Adrenal gland (tissue), 9 donors: ENCODE measurements at regions not wholly inside any gene's neighbourhood (a gene's known extent, or its start where the extent isn't known, plus 50 kb on each side); places are given as distances from the start of the nearest gene placed in this dataset.

ENCODE experiments used
- DNase-seq, 7 donors: peaks; one replicate each; pipeline ENCODE4 v3.0.0-alpha.2; 2019 to 2020
- H3K27ac ChIP-seq, 5 donors: fragments of 200-600 bp; sonication (generic) in 4 of 5; 1 replicate in 3 of 5; 2 replicates in 2 of 5; pipeline versions ENCODE4 v1.5.1 to v1.8.0; 2016 to 2020; ENCODE audit warnings: mild to moderate bottlenecking in 1 of 5
- H3K27me3 ChIP-seq: fragments of 200-600 bp; 2 replicates; pipeline ENCODE4 v1.8.0; 2021
- H3K36me3 ChIP-seq, 2 donors: fragments of 200-600 bp; replicated peaks in 1 of 2; 1 replicate in 1 of 2; 2 replicates in 1 of 2; pipeline versions ENCODE4 v1.5.1 to v1.8.0; 2018 to 2022
- H3K4me1 ChIP-seq, 2 donors: fragments of 200-600 bp; replicated peaks in 1 of 2; 1 replicate in 1 of 2; 2 replicates in 1 of 2; pipeline versions ENCODE4 v1.5.1 to v1.8.0; 2018 to 2021
- H3K4me3 ChIP-seq, 4 donors: fragments of 200-600 bp; sonication (generic) in 3 of 4; one replicate each; pipeline ENCODE4 v1.5.1; 2016 to 2018
- H3K9me3 ChIP-seq, 3 donors: fragments of 200-600 bp; sonication (generic) in 1 of 3; replicated peaks in 1 of 3; 1 replicate in 2 of 3; 2 replicates in 1 of 3; pipeline versions ENCODE4 v1.5.1 to v1.8.0; 2016 to 2021
- POLR2A ChIP-seq, 2 donors: fragments of 450-650 bp; IDR thresholded peaks; one replicate each; pipeline ENCODE4 v1.6.1; 2017; ENCODE audit warnings: antibody characterized with exemption in 2 of 2, mild to moderate bottlenecking in 2 of 2, moderate library complexity in 1 of 2
- WGBS, 4 donors: extraction: QIAGEN DNeasy Blood & Tissue Kit in 2 of 4; methylation state at CpG; one replicate each; pipeline versions ENCODE4 v1.1.5 to v1.1.7; 2013 to 2017; 5-methylcytosine and 5-hydroxymethylcytosine counted together
- intact Hi-C, 2 donors: fragments of 100-400 bp; cut with DNase I; formaldehyde crosslinking; loops; one replicate each; pipeline versions ENCODE4 v1.14.1 to v1.15.0; 2022 to 2023
- TF ChIP-seq, protein P1 (sequence below), 6 experiments: fragments of 450-650 bp in 4 of 6; fragments of 200-600 bp in 2 of 6; sonication (generic) in 1 of 6; IDR thresholded peaks; 1 replicate in 5 of 6; 2 replicates in 1 of 6; pipeline versions ENCODE4 v1.5.1 to v1.8.0; 2016 to 2021; ENCODE audit warnings: antibody characterized with exemption in 6 of 6, mild to moderate bottlenecking in 2 of 6, moderate library complexity in 1 of 6
- donor health status: healthy with polysubstance abuse.
- donor health status: Bipolar disorder and iron deficiency.
- donor health status: DM: yes; HTN: yes; CAD: no.
- donor health status: DM: no; HTN: no; CAD: no.
- donor health status: DM: no; HTN: no; CAD: no.

DNA sequence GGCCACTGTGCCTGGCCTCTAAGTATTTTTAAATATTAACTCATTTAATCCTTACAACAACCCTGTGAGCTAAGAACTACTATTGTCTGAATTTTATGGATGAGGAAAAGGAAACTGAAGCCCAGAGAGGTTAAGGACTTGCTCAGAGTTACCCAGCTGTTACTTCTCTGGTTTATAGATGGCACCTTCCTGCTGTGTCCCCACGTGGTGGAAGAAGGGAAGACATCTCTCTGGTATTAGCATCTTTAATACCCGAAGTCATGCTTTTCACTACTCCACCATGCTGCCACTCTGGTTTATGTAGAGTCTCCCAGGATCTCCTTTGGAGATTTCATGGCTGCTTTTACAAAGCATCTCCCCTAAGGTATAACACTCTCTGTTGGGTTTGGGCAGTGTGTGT, 105.5 kb upstream of the MKLN1 start:
- Histone ChIP-seq H3K36me3 (no peaks in the 10 kb centered on the region), H3K4me3 (no peak overlapping the region), H3K4me1 (peaks cover 0 to 30% of the 10 kb centered on the region in 2 donors), H3K27me3 (no peaks in the 10 kb centered on the region), H3K27ac (no peak overlapping the region), H3K9me3 (no peaks in the 10 kb centered on the region)
- no peak for DNase-seq
- intact Hi-C loops = no loop called here
- 63 to 76% (median 71%) methylated on average over 2 of the region's 2 CpGs for WGBS, 4 donors
- TF ChIP-seq, protein P1, sequence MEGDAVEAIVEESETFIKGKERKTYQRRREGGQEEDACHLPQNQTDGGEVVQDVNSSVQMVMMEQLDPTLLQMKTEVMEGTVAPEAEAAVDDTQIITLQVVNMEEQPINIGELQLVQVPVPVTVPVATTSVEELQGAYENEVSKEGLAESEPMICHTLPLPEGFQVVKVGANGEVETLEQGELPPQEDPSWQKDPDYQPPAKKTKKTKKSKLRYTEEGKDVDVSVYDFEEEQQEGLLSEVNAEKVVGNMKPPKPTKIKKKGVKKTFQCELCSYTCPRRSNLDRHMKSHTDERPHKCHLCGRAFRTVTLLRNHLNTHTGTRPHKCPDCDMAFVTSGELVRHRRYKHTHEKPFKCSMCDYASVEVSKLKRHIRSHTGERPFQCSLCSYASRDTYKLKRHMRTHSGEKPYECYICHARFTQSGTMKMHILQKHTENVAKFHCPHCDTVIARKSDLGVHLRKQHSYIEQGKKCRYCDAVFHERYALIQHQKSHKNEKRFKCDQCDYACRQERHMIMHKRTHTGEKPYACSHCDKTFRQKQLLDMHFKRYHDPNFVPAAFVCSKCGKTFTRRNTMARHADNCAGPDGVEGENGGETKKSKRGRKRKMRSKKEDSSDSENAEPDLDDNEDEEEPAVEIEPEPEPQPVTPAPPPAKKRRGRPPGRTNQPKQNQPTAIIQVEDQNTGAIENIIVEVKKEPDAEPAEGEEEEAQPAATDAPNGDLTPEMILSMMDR (IDR thresholded peaks at IDR 0.05) = no peak
- TF ChIP-seq POLR2A (IDR thresholded peaks at IDR 0.05) = no peak

DNA sequence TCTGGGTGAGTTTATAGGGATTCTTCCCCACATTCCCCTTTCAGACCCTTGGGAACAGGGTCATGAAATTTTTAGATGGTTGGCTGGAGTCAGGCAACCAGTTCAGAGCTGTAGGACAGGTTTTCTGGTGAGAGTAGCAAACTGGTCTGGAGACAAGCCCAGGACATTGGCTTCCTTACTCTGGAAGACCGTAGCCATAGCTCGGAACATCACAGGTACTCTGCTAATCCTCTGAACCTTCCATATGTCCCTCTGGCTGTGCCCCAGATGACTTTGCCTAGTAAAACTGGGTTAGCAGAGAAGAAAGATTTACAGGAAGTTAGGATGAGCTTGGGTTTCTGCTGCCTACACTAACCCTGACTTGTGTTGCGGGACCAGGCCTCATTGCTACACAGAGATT, 104.5 kb upstream of the MKLN1 start:
- no peaks in the 10 kb centered on the region for H3K27me3 ChIP-seq
- intact Hi-C loops = no loop called here
- H3K36me3 ChIP-seq = no peaks in the 10 kb centered on the region
- H3K4me1 ChIP-seq = peaks cover 0 to 30% of the 10 kb centered on the region in 2 donors
- H3K27ac ChIP-seq = no peak overlapping the region
- TF ChIP-seq POLR2A (IDR thresholded peaks at IDR 0.05) = no peak
- TF ChIP-seq, protein P1 (IDR thresholded peaks at IDR 0.05) = no peak
- WGBS, 4 donors = 95 to 100% (median 99%) methylated on average over 1 to 3 of the region's 3 CpGs
- no peaks in the 10 kb centered on the region for H3K9me3 ChIP-seq
- no peak overlapping the region for H3K4me3 ChIP-seq
- DNase-seq = no peak

DNA sequence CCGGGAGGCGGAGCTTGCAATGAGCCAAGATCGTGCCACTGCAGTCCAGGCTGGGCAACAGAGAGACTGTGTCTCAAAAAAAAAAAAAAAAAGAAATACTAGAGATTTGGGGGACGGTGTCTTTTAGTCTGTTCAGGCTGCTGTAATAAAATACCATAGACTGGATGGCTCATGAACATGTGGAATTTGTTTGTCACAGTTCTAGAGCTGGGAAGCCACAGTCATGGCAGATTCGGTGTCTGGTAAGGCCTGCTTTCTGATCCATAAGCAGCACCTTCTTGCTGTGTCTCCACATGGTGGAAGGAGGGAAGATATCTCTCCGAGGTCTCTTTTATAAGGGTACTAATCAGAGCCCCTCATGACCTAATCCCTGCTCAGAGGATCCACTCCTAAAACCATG, 102.7 kb upstream of the MKLN1 start:
- H3K27ac ChIP-seq = peak overlapping the region in 2 of 5 donors; percentile 49 to 61
- no peaks in the 10 kb centered on the region for H3K27me3 ChIP-seq
- no peak for DNase-seq
- WGBS, 4 donors = 91 to 98% (median 94%) methylated on average over 6 of the region's 6 CpGs
- no peaks in the 10 kb centered on the region for H3K9me3 ChIP-seq
- no peak overlapping the region for H3K4me3 ChIP-seq
- no peak for TF ChIP-seq POLR2A (IDR thresholded peaks at IDR 0.05)
- TF ChIP-seq, protein P1 (IDR thresholded peaks at IDR 0.05) = no peak
- H3K4me1 ChIP-seq = peaks cover 0 to 13% of the 10 kb centered on the region in 2 donors
- intact Hi-C loops = no loop called here
- no peaks in the 10 kb centered on the region for H3K36me3 ChIP-seq

DNA sequence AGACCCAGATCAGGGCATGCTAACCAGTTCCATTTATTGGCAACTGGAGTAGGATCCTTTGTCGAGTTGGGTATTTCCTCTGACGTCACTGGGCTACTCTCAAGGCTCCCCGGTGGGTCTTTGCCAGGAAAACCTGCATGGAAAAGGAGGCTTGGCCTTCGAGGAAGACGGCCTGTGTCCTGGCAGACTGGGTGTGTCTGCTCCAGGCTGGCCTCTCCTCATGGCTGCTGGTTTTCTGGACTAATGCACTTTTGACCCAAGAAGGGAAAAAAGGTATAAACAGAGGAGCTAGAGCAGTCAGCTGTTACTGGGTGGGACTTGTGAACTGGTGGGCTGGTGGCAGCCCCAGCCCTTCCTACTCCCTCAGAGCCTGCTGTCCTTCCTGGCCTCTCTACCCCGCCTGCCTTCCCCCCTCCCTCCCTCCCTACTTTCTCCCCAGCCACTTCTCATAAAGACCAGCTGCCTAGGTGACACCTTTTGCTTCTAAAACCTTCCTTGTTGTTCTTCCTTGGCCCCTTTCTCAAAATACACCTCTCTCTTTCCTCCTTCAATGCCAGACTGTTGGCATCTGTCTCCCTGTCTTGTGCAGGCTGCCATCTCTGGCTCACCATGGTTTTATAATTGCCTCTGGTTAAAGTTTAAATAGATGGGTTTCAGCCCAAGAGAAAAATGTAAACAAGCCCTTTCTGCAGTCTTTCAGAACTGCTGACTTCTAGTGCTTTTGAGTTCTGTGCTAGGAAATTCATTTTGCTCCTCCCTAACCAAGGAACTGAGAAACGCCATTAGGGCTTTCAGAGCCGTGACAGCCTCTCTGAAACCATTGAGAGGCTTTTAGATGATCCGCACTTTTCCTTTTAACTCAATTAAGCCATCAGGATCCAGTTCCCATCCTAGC, 101.8 kb upstream of the MKLN1 start:
- DNase-seq = peak; percentile 33 to 89 (median 68)
- 56 to 71% (median 59%) methylated on average over 8 to 9 of the region's 9 CpGs for WGBS, 4 donors
- Histone ChIP-seq H3K27me3 (no peaks in the 10 kb centered on the region), H3K36me3 (no peaks in the 10 kb centered on the region), H3K4me1 (peaks cover 0 to 10% of the 10 kb centered on the region in 2 donors), H3K4me3 (no peak overlapping the region), H3K9me3 (no peaks in the 10 kb centered on the region), H3K27ac (peak overlapping the region in 2 of 5 donors; percentile 49 to 61)
- no peak for TF ChIP-seq POLR2A (IDR thresholded peaks at IDR 0.05)
- TF ChIP-seq, protein P1 (IDR thresholded peaks at IDR 0.05) = no peak
- intact Hi-C loops = no loop called here
